A673 (cell line): ENCODE measurements at regions not wholly inside any gene's neighbourhood (a gene's known extent, or its start where the extent isn't known, plus 50 kb on each side); places are given as distances from the start of the nearest gene placed in this dataset.

Source experiments
- EZH2 ChIP-seq: fragments of 200-600 bp; sonication (generic); IDR thresholded peaks from 2 replicates; pipeline ENCODE4 v1.6.1; 2017; ENCODE audit warnings: borderline replicate concordance, low read depth, mild to moderate bottlenecking, mixed read lengths, antibody characterized with exemption, low read length; ENCODE audit not compliant: poor library complexity, severe bottlenecking
- TF ChIP-seq, protein P1 (sequence below): fragments of 300-800, 200-600 bp; sonication (generic); conservative IDR thresholded peaks from 2 replicates; pipeline ENCODE4 v1.5.1; 2017; ENCODE audit warnings: low read depth, mild to moderate bottlenecking, antibody characterized with exemption, low read length, moderate library complexity, mixed read lengths

DNA sequence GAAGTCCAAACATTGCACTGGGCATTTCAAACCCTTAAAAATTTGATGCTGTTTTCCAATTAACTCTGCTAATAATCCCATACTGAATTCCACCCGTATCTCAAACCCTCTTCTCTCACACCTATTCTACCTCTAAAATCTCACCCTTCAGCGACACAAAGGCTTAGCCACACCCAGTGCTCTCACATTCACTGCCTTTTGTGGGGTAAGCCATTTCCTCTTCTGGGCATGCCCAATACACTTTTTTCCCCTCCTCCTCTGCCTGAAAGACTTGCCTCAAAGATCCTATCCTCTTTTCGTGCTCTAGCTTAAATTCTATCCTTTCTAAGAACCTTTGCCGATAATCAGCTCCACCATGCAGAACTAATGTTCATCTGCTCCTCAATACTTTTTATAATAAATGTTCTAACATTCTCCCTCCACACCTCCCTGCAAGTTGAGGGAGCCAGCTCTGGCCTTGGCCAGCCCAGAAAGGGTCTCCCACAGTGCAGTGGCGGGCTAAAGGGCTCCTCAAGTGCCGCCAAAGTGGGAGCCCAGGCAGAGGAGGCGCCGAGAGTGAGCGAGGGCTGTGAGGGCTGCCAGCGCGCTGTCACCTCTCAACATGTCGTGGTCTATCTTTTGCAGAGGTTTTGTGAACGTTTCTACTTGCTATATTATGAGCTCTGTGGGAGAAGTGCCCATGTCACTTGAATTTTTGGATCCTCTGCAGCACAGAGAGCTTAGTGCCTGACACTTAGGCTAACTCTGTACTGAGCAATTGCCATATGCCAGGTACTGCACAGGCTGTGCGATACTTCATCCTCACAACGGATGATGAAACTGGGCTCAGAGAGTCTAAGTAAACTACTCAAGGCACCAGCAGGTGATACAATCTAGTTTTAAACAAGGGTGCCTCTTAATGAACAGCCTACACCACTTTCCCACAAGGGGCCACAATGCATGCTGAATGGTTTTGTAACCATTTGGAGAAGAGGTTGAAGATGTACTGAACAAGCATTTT, 53.6 kb upstream of the BCL6 start:
- no peak for TF ChIP-seq EZH2
- TF ChIP-seq, protein P1, sequence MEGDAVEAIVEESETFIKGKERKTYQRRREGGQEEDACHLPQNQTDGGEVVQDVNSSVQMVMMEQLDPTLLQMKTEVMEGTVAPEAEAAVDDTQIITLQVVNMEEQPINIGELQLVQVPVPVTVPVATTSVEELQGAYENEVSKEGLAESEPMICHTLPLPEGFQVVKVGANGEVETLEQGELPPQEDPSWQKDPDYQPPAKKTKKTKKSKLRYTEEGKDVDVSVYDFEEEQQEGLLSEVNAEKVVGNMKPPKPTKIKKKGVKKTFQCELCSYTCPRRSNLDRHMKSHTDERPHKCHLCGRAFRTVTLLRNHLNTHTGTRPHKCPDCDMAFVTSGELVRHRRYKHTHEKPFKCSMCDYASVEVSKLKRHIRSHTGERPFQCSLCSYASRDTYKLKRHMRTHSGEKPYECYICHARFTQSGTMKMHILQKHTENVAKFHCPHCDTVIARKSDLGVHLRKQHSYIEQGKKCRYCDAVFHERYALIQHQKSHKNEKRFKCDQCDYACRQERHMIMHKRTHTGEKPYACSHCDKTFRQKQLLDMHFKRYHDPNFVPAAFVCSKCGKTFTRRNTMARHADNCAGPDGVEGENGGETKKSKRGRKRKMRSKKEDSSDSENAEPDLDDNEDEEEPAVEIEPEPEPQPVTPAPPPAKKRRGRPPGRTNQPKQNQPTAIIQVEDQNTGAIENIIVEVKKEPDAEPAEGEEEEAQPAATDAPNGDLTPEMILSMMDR: no peak
